Mucosa of gallbladder (tissue), 1 donor: ENCODE measurements at regions not wholly inside any gene's neighbourhood (a gene's known extent, or its start where the extent isn't known, plus 50 kb on each side); places are given as distances from the start of the nearest gene placed in this dataset.
"Not testable (repeated sequence)": the region's sequence is repeated elsewhere in the genome, so short reads cannot be mapped to it uniquely, and the experiment has no call there.

Source experiments
- DNase-seq: peaks from one replicate; pipeline ENCODE4 v3.0.0-alpha.2; 2020; ENCODE audit warnings: low spot score
- donor health status: DM: no; HTN: no; CAD: no.

GRCh38 chr20:19834783-19835182 lies 76.7 kb downstream of the RIN2 start:
- no peak for DNase-seq

DNA sequence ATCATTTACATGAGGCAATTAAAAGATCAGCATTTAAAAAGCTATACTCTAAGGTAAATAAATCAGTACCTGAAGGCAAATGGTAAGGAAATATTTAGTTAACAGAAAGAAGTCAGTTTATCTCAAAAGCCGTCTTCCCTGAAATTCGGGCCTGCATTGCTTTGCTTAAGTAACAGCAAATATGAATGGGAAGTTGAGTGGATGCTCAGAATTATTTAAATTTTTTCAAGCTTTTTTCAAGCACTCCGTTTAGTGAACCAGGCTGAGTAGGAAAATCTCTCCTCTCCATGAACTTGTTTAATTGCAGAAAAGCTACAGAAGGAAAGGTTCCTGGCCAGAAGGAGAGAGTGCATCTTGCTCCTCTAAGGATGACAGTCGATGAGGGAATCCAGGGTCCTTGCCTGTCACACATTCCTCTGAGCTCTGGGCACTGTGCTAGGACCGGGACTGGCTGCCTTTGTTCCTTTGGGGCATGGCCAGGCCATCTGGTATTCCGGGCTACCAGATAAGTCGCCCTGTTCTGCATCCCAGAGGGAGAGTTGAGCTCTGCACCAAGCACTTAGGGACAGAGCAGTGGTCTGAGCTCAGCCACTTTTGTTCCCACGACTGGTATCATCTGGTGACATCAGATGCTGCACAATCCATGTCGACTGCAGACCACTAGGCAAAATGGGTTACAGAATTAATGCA lies 77.6 kb downstream of the RIN2 start:
- DNase-seq = peak; percentile 24

DNA sequence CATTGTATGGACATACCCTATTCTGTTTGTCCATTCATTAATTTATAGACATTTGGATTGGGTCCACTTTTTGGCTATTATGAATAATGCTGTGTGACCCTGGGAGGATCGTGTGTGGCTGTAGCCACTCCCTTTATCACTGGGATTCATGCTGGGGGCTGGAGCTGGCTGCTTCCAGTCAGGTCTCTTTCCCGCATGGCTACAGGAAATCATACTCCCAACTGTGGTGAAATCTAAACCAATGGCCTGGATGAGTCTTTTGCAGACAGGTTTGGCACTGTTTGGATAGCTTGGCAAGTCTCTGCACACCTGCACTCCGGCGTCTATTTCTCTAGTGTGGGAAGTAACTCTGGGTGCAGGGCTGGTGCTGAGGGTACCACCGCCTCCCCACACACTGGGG lies 80.4 kb downstream of the RIN2 start:
- no peak for DNase-seq

DNA sequence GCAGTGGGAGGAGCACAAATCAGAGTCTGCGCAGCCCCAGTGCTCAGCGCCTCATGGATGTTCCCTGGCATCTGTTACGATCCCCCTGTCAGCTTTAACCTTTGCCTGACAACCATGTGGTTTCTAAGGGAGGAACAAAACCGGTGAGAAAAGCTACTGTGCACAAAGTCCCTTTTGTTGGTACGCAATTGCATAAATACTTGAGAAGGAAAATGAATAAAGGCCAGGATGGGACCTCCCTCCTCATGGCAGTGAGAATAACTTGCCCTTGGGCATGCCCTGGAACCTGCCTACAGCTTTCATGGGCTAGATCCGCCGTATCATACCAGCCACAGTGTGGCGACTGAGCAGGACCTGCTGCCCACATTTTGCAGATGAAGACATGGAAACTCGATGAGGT lies 81.0 kb downstream of the RIN2 start:
- no peak for DNase-seq

- DNase-seq = no peak
These were observed 82.2 kb downstream of the RIN2 start for GRCh38 chr20:19840111-19840710.

GRCh38 chr20:19841740-19842139 lies 83.7 kb downstream of the RIN2 start:
- no peak for DNase-seq

DNA sequence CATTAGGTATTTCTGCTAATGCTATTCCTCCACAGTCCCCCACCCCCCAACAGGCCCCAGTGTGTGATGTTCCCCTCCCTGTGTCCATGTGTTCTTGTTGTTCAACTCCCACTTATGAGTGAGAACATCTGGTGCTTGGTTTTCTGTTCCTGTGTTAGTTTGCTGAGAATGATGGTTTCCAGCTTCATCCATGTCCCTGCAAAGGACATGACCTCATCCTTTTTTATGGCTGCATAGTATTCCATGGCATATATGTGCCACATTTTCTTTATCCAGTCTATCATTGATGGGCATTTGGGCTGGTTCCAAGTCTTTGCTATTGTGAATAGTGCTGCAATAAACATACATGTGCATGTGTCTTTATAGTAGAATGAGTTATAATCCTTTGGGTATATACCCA lies 86.8 kb downstream of the RIN2 start:
- not testable (repeated sequence) for DNase-seq

DNA sequence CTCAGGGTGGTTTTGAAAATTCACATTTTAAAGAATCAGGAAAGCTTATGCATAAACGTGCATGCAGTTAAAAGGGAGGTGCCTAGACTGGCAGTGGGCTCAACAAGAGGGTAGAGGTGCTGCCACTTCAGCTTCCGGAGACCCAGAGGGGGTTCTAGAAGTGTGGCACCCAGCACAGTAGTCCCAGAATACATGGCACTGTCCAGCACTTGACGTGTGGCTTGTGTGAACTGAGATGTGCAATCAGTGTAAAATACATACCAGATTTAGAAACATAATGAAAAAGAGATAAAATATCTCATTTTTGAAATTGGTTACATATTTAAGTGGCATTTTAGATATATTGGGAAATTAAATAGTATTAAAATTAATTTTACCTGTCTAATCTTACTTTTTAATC lies 89.3 kb downstream of the RIN2 start:
- DNase-seq = no peak

- no peak for DNase-seq
These were observed 91.5 kb downstream of the RIN2 start for GRCh38 chr20:19849341-19850197.

DNA sequence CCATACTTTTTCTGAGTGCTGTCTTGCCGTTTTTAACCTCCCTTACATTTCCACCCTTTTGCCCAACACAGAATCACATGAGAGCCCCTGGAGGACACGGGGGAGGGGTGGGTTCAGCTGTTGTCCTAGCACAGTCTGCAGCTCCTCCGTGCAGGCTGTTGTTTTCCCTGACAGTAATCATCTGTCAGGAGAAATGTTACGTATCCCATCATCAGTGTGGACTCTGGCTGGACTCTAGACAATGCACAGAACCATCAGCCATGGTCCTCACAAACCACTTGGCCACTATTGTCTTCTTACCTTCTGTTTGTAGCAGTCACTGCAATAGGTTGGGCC lies 92.1 kb downstream of the RIN2 start:
- no peak for DNase-seq

GRCh38 chr20:19851861-19852260 lies 93.8 kb downstream of the RIN2 start:
- no peak for DNase-seq

DNA sequence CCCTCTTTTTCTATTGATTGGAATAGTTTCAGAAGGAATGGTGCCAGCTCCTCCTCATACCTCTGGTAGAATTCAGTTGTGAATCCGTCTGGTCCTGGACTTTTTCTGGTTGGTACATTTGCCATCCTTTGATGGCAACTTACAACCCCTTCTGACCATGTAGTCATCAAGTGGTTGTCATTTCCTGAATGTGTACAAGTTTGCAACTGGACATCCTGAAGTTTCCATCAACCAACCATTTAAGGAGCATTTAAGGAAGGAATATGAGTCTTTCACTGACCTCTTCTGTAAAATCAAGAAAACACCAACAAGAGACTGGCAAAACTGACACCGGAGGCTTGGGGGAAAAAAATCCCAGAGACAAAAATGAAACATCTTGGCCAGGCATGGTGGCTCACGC lies 97.4 kb downstream of the RIN2 start:
- no peak for DNase-seq

DNA sequence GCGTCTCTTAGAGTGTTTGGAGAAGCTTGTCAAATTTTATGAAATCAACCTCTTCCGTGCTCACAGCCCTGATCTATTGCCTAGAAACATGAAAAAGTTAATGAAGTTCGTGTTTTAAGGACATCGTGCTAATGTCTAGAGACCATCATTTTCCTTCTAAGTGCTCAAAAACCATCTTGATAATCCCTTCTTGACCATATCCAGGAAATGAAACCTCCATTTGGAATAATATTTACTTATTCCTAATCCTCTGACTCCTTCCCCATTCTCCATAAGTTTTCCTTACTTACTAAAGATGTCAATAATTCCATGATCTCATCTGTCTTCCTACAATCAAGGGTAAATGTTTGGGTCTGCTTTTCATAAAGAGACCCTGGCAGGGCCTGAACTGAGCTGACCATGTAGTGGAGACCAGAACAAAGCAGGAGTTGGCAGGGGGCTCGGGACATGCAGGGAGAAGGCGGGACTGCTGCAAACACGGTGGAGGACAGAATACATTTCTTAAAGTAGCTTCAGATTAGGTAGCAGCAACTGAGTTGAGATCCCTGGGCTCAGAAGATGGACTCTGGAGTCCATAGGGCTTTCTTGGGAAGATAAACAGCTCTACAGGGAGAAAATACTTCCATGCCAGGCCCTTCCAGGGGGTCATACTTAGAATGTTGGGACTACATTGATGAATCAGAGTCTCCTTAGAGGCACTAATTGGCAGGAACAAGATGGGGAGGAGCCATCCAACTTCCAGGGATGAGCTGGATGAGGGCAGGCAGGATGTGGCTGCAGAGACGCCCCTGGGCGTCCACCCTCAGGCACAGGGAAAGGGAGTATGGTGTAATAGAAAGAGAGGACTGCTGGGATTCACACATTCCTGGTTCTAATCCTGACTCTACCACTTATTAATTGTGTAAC lies 100.7 kb downstream of the RIN2 start:
- no peak for DNase-seq

GRCh38 chr20:19859444-19859843 lies 101.4 kb downstream of the RIN2 start:
- no peak for DNase-seq

DNA sequence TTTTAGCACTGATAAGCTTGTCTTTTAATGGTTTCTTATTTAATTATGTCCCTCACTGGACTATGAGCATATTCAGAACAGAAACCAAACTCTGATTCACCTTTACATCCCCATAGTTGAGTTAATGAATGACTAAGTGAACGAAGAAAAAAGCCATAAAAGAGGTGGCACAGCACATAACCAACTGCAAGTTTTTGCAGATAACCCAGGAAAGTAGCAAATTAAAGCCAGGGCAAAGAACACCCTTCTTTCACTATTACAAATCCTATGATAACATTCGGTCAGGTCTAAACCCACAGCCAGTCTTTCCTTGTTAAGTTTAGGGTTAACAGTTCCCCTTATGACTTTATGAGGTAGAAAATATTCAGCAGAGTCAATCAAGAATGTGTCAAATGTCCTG lies 102.7 kb downstream of the RIN2 start:
- DNase-seq = no peak

- no peak for DNase-seq
These were observed 103.2 kb downstream of the RIN2 start for GRCh38 chr20:19861147-19861759.

GRCh38 chr20:19864130-19864529 lies 106.1 kb downstream of the RIN2 start:
- DNase-seq = no peak

- DNase-seq = no peak
These were observed 108.0 kb downstream of the RIN2 start for GRCh38 chr20:19866070-19866469.

- no peak for DNase-seq
These were observed 109.0 kb downstream of the RIN2 start for GRCh38 chr20:19867074-19867473.

DNA sequence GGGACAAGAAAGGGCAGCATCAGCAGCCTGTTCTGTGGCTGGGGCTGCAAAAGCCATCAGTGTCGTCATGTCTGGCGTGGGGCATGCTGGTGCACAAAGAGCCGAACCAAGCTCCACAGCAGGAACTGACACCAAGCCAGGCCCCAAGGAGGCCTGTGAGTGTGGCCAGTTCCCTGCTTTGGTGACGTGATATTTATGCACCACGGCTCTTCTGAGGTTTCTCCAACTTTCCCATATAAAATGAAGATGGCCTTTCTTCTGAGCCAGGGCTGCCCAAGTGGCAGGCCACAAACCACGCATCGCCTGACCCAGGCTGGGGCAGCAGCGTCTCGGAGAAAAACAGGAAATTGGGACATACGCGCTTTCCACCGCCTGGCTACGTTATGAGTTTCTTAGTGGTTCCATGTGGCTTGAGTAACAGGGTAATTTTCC lies 109.9 kb downstream of the RIN2 start:
- no peak for DNase-seq

GRCh38 chr20:19868441-19868840 lies 110.4 kb downstream of the RIN2 start:
- DNase-seq = no peak

DNA sequence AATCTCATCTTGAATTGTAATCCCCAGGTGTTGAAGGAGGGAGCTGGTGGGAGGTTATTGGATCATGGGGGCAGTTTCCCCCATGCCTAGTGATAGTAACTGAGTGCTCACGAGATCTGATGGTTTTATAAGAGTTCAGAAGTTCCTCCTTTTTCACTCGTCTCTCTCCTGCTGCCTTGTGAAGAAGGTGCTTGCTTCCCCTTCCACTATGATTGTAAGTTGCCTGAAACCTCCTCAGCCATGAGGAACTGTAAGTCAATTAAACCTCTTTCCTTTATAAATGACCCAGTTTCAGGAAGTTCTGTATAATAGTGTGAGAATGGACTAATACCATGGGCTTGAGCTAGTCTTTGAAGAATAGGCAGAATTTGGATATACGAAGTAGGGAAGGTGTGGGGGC lies 113.9 kb downstream of the RIN2 start:
- no peak for DNase-seq
